UCSD-AML1 (cell line): ENCODE measurements at regions not wholly inside any gene's neighbourhood (a gene's known extent, or its start where the extent isn't known, plus 50 kb on each side); places are given as distances from the start of the nearest gene placed in this dataset.

Source experiments
- DNase-seq: peaks from one replicate; lab custom pipeline; 2025; ENCODE audit not compliant: unreplicated experiment; lab: John Stamatoyannopoulos, UW

DNA sequence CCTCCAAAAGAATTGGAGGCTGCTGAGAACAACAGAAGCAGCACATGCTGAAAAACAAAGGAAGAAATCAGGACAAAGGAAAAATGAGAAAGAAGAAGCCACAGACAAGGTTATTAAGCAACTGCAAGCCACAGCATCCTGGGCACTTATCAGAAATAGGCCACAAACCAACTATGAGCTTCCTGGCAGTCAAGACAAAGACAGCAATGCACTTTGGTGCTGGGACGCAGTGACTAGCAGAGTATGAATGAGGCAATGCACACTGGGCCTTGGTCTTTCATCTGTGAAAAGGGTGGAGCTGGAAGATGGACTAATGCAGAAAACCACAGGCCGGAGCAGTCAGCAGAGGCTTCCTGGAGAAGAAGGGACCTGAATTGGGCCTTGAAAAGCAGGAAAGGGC is 56.0 kb upstream of the LINGO1 start:
- DNase-seq: no peak

DNA sequence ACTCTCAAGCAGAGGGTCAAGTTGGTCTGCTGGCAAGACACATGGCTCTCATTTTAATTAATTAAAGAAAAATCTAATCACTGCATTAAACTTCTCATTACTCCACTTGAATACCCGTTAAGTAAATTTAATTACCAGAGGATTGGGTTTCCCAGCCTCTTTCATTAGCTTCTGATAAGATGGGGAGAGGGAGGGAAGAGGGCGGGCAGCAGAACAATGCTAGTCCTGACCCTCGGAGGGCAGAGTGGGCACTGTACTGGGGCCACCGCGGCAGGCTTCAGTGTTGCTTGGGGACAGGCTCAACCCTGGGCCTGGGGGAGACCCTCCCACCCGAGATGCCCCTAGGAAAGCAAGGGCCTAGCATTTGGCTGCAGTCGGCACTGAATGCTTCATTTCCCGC is 55.6 kb upstream of the LINGO1 start:
- DNase-seq: no peak

DNA sequence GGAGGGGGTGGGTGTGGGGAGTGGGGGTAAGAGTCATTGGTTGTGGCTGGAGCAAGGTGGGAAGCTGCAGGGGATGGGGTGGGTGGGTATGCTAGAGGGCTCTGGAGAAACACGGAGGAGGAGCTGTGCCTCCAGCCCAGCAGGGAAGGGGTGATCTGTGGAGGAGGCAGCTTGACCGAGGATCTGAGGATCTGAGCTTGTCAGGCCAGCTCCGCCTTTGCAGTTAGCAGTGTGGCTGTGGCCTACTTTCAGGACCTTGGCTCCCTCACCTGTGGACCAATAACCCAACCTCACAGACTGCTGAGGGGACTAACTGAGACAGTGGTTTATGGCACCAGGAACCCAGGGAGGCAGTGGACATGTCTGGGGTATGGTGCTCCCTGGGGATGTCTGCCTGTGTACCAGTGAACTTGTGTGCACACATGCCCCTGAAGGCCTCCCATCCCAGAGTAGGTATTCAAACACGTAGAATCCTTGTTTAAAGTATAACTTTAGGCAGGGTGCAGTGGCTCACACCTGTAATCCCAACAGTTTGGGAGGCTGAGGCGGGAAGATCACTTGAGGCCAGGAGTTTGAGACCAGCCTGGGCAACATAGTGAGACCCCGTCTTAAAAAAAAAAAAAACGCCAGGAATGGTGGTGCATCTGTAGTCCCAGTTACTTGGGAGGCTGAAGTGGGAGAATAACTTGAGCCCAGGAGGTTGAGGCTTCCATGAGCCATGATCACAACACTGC is 52.5 kb upstream of the LINGO1 start:
- no peak for DNase-seq

DNA sequence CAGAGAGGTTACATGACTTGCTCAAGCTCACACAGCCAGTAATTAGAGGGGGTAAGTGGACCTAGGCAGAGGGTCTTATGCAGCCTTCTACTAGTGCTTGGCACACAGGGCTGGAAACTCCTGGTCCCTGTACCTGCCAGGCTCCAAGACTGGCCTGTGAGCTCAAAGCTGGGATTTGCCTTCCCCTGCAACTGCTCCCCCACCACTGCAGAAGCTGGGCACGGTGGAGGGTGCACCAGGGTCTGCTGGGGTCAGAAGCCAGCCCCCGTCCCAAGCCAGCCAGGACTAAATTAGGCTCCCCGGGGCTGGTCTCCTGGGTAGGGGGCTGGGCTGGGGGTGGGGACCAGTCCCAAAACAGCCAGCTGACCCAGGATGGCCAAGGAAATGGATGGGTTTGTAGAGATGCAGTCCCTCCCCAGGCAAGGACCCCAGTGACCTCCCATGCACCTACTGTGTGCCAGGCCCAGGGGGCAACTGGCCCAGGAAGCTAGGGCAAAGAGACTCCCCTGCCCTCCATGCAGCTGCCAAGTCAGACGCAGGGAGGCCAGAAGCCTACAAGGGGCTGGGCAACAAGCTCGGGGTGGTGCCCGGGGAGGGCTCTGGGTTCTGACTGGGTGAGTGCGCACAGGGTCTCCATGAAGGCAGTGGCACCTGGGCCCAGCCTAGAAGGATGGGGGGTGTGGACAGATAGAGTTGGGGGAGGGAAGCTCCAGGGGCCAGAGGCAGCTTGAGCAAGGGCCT is 51.8 kb upstream of the LINGO1 start:
- DNase-seq: no peak

DNA sequence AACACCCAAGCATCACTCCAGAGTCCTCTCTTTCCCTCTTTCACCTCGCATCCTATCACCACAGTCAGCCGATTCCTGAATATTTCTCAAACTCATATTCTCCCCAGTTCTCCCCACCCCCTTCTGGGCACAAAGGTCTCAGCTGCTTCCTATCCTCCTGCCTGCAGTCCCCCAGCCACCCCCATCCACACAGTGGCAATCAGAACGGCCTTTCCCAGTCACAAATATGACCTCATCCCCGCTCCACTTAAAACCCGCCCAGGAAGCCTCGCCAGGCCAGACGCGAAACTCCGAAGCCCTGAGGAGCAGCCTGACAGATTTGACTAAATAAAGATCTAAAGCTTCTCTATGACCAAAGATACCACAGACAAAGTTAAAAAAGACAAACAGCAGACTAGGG is 49.9 kb upstream of the LINGO1 start:
- DNase-seq: no peak
